Activated T-helper 1 cell treated with Interleukin-2 at 50 U/mL for 16 hours (primary cell): ENCODE measurements at regions not wholly inside any gene's neighbourhood (a gene's known extent, or its start where the extent isn't known, plus 50 kb on each side); places are given as distances from the start of the nearest gene placed in this dataset.

Experiments used
- DNase-seq: peaks from one replicate; pipeline ENCODE4 v3.0.0-alpha.2; 2020; ENCODE audit warnings: low read depth

GRCh38 chr16:17802571-17802970 lies 331.8 kb upstream of the XYLT1 start:
- DNase-seq: no peak

- no peak for DNase-seq
Observed at GRCh38 chr16:17801068-17801467, 330.3 kb upstream of the XYLT1 start.

DNA sequence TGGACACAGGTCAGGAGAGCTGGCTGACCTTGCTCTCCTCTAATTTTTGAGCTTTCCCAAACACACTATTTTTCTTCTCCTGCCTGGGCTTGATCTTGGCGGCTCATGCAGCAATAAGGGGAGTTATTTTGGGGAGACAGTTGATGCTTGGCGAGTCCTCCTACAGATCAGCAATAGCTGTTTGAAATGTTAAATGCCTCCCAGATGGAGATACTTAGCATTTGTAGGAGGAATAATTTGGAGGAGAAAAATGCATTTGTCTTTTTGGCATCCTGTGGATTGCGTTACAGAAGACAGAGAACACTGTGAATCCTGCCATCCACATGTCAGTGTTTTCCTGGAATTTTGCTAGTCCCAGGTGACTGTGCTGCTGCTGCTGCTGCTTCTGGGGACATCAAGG lies 328.0 kb upstream of the XYLT1 start:
- no peak for DNase-seq

DNA sequence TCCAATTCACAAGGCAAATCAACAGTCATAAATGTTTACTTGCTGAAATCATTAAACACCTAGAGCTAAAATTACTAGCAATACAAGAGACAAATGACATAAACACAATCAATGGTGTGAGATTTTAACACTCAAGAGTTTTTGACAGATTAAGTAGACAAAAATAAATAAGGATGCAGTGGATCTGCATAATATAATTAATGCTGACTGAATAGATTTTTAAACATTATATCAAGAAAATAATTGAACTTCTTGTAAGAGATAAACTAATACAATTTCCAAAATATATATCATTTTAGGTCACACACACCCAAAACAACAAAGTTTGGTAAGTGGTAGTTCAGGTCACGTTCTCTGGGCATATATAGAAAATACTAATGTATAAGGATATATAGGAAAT lies 322.6 kb upstream of the XYLT1 start:
- DNase-seq: no peak

DNA sequence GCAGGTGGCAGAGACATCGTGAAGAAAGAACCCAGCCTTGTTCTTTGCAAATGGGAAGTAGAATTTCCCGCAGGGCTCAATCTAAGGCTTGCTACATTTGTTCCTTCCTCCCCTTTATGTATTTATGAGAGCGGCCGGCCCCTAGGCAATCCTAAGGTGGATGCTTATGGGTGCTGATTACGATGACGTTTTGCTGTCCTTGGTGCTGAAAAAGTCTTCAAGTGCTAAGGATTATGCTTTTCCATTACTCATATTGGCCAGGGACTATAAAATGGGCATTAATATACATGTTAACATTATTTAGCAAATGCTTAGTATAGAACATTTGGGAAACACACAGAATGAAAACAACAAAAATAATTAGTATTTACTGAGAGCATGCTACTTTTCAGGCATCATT lies 313.3 kb upstream of the XYLT1 start:
- DNase-seq: no peak

GRCh38 chr16:17780181-17780580 lies 309.4 kb upstream of the XYLT1 start:
- no peak for DNase-seq

GRCh38 chr16:17777408-17777863 lies 306.7 kb upstream of the XYLT1 start:
- DNase-seq: no peak

DNA sequence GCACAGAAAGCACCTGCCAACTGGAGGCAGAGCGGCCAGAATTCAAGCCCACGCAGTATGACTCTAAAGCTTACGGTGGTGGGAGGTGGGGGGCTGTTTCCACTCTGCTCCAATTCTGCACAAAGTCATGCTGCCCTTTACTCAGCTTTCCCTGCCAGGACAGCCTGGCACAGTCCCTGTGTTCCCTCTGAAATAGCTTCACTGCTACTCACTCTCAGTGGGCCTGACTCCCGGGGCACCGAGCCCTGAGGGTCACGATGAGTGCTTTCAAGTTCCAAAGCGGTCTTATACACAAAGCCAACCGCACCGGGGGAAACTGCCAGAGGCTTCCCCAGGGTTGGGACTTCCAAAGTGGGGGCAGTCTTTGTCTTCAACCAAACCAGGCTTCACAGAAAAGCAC lies 306.1 kb upstream of the XYLT1 start:
- DNase-seq: no peak

- DNase-seq: no peak
Observed at GRCh38 chr16:17776465-17776864, 305.7 kb upstream of the XYLT1 start.

DNA sequence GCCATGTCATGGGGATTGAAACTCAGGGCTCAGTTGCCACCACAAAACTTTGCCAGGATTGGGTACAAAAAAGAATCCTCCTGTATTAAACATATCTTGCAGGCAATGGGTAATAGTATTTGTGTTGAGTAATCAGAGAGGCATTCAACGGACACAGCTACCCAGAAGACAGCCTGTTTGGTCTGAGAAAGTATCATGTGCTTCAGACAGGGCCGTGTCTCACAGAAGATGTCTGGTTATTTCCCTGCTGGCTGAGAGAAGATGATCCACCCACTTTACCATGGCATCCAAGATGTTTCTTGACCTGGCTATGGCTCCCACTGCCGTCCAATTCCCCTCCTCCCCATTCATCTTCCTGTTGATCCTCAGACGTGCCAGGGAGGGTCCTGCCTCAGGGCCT lies 304.3 kb upstream of the XYLT1 start:
- DNase-seq: no peak

DNA sequence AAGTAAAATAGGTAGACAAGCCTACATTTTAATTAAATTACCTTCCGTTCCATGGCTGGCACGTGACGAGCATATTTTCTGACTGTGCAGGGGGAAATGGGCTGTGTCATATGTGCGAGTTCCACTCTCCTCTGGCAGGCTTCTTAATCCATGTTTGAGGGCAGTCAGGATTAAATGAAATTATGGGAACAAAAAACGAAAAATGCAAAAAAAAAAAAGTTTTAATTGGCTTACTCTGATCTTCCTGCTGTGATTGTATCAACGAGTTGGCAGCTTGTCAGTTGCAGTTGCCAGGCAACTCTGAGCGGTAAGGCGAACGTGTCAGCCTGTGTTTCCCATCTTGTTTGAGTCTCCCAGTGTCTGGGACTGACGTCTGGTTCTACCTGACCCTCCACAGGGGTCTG lies 302.9 kb upstream of the XYLT1 start:
- no peak for DNase-seq

GRCh38 chr16:17770104-17770503 lies 299.3 kb upstream of the XYLT1 start:
- DNase-seq: no peak

GRCh38 chr16:17769065-17769464 lies 298.3 kb upstream of the XYLT1 start:
- no peak for DNase-seq

GRCh38 chr16:17768257-17768656 lies 297.5 kb upstream of the XYLT1 start:
- no peak for DNase-seq

GRCh38 chr16:17766012-17766411 lies 295.3 kb upstream of the XYLT1 start:
- no peak for DNase-seq

- DNase-seq: no peak
Observed at GRCh38 chr16:17759451-17760390, 289.0 kb upstream of the XYLT1 start.

DNA sequence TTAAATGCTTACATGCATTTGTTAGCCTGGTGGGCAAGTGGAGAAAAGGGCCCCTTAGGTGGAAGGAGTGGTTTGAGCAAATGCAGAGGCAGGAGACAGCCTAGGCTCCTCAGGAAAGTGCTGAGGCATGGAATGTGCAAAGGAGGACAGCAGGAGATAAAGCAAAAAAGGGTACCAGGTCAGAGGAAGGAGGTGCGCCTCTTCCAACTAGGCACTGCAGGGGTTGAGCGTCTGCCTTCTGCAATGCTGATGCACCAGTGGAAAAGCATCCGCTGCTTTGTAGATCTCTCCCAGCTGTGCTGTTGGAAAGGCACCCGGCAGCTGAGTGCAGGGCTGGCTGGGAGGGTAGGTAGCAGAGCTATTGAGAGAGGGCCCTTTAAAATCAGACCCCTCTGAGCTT lies 287.0 kb upstream of the XYLT1 start:
- DNase-seq: no peak

DNA sequence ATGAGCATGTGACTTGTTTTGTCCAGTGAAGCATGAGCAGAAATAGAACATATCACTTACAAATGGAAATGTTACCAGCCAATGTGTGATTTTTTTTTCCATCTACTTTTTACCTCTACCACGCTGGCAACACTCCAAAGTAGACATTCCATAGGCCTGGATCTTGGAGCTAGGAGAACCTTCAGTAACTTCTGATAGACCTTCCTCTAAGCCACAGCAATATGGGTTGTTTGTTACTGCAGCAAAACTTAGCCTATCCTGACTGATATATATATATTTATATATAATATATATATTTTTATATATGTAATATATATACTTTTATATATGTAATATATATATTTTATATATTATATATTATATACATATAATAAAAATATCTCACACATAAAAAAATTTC lies 284.4 kb upstream of the XYLT1 start:
- DNase-seq: no peak

- no peak for DNase-seq
Observed at GRCh38 chr16:17753434-17753833, 282.7 kb upstream of the XYLT1 start.

DNA sequence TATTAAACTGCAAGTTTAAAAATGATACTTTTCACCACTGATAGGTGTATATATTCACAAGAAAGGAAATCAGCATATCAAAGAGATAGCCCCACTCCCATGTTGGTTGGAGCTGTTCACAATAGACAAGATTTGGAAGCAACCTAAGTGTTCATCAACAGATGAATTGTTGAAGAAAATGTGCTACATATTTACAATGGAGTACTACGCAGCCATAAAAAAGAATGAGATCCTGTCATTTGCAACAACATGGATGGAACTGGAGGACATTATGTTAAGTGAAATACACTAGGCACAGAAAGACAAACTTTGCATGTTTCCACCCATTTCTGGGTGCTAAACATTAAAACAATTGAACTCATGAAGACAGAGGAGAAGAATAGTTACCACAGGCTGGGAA lies 278.9 kb upstream of the XYLT1 start:
- DNase-seq: no peak

DNA sequence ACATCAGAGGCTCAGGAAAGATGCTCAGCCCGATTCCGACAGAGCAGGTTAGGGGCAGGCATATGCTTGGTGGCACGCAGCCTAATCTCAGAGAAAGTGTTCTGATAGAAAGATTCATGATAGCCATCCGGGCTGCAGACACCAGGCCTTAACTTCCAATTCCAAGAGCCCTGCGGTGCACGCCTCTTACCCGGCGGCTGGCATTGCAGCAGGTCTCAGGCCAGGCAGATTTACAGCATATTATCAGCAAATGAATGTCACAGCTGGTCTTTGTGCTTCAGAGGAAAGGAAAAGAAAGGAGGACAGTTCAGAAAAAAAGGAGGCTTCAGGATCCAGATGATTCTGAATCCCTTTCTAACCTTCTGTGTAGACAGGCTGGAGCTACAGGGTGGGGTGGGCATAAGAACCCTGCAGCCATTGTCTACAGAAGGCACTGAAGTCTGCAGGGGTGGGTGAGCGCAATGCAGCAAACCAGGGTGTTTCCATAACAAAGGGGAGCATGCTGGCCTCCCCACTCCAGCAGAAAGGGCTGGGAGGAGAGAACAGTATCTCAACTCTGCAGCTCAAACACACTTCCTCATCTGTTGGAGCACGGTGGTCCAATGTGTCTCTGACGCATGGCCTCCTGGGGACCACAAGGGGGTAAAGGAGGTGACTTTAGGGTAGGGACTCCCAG lies 277.4 kb upstream of the XYLT1 start:
- DNase-seq: no peak

DNA sequence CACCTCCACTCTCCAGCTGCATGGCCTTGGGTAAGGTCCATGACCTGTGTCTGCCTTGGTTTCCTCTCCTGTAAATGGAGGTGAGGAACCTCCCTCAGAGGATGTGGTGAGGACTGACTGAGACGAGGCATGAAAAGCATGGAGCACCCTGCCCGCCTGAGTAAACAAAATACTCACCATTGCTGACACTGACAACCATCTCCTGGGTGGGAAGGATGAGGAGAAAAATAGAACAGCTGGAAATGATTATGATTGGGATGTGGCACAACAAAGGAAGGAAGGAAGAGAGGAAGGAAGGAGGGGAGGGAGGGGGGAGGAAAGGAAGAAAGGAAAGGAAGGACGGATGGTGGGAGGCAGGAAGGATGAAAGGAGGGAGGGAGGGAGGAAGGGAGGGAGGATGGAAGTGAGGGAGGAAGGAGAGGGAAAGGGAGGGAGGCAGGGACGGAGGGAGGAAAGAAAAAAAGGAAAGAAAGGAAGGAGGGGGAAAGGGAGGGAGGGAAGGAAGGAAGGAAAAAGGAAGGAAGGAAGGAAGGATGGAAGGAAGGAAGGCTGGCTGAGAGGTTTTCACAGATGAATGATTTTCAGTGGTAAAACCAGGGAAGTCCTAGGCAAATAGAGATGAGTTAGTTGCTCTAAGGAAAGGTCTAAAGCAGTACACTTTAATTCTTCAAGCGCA lies 276.5 kb upstream of the XYLT1 start:
- no peak for DNase-seq
